ENCODE measurements at regions not wholly inside any gene's neighbourhood (a gene's known extent, or its start where the extent isn't known, plus 50 kb on each side); places are given as distances from the start of the nearest gene placed in this dataset.
"Not testable (repeated sequence)": the region's sequence is repeated elsewhere in the genome, so short reads cannot be mapped to it uniquely, and the experiment has no call there.

GRCh38 chr17:63185420-63185819 is 219.4 kb downstream of the TANC2 start:
- DNase-seq, result no peak

GRCh38 chr17:63189082-63189481 is 223.0 kb downstream of the TANC2 start:
- DNase-seq, result no peak

GRCh38 chr17:63189930-63190329 is 223.9 kb downstream of the TANC2 start:
- DNase-seq, result no peak

- DNase-seq, result no peak
Observed at GRCh38 chr17:63190821-63191370, 224.9 kb downstream of the TANC2 start.

- no peak for DNase-seq
Observed at GRCh38 chr17:63191610-63192009, 225.6 kb downstream of the TANC2 start.

- no peak for DNase-seq
Observed at GRCh38 chr17:63193827-63194226, 227.8 kb downstream of the TANC2 start.

GRCh38 chr17:63196772-63197335 is 230.8 kb downstream of the TANC2 start:
- DNase-seq, result no peak

GRCh38 chr17:63203652-63204051 is 237.6 kb downstream of the TANC2 start:
- no peak for DNase-seq

- DNase-seq, result no peak
Observed at GRCh38 chr17:63221939-63222338, 224.2 kb downstream of the CYB561 start.

- DNase-seq, result no peak
Observed at GRCh38 chr17:63222655-63223054, 223.5 kb downstream of the CYB561 start.

- DNase-seq, result no peak
Observed at GRCh38 chr17:63223212-63223911, 222.7 kb downstream of the CYB561 start.

GRCh38 chr17:63224644-63225043 is 221.5 kb downstream of the CYB561 start:
- DNase-seq, result no peak

GRCh38 chr17:63226720-63227119 is 219.4 kb downstream of the CYB561 start:
- not testable (repeated sequence) for DNase-seq

- not testable (repeated sequence) for DNase-seq
Observed at GRCh38 chr17:63231015-63231620, 215.0 kb downstream of the CYB561 start.

- no peak for DNase-seq
Observed at GRCh38 chr17:63232565-63233310, 213.4 kb downstream of the CYB561 start.

GRCh38 chr17:63240106-63240505 is 206.0 kb downstream of the CYB561 start:
- DNase-seq, result no peak

- no peak for DNase-seq
Observed at GRCh38 chr17:63246344-63246743, 199.8 kb downstream of the CYB561 start.

- DNase-seq, result no peak
Observed at GRCh38 chr17:63247706-63248105, 198.4 kb downstream of the CYB561 start.

GRCh38 chr17:63249256-63250004 is 196.7 kb downstream of the CYB561 start:
- DNase-seq, result no peak

GRCh38 chr17:63250830-63251229 is 195.3 kb downstream of the CYB561 start:
- no peak for DNase-seq

GRCh38 chr17:63258785-63259184 is 187.3 kb downstream of the CYB561 start:
- no peak for DNase-seq

GRCh38 chr17:63262751-63263476 is 183.2 kb downstream of the CYB561 start:
- DNase-seq, result no peak

All from GDM1 (cell line).